Stimulated activated memory B cell treated with anti-CD40 and anti-IgM and Interleukin-4, amounts not matched to agents 10 μg/mL and 1 μg/mL and 100 μg/mL, for 72 hours (primary cell): ENCODE measurements at regions not wholly inside any gene's neighbourhood (a gene's known extent, or its start where the extent isn't known, plus 50 kb on each side); places are given as distances from the start of the nearest gene placed in this dataset.
"Not testable (repeated sequence)": the region's sequence is repeated elsewhere in the genome, so short reads cannot be mapped to it uniquely, and the experiment has no call there.

Experiments
- ATAC-seq: fragments of 150-1000 bp; cut with Tn5 transposase; 2 replicates; pipeline ENCODE4 v1.10.0; 2021
- H3K27ac Mint-ChIP-seq: one replicate; pipeline ENCODE4 v1.8.0; 2022; ENCODE audit warnings: mild to moderate bottlenecking, mixed read lengths
- H3K27me3 Mint-ChIP-seq: one replicate; pipeline ENCODE4 v1.8.0; 2022; ENCODE audit warnings: mixed read lengths
- H3K36me3 Mint-ChIP-seq: one replicate; pipeline ENCODE4 v1.8.0; 2022; ENCODE audit warnings: mixed read lengths
- H3K4me1 Mint-ChIP-seq: one replicate; pipeline ENCODE4 v1.8.0; 2022; ENCODE audit warnings: mixed read lengths
- H3K4me3 Mint-ChIP-seq: one replicate; pipeline ENCODE4 v1.8.0; 2022; ENCODE audit warnings: mild to moderate bottlenecking, moderate library complexity, mixed read lengths
- H3K9me3 Mint-ChIP-seq: one replicate; pipeline ENCODE4 v1.8.0; 2022; ENCODE audit warnings: mixed read lengths

DNA sequence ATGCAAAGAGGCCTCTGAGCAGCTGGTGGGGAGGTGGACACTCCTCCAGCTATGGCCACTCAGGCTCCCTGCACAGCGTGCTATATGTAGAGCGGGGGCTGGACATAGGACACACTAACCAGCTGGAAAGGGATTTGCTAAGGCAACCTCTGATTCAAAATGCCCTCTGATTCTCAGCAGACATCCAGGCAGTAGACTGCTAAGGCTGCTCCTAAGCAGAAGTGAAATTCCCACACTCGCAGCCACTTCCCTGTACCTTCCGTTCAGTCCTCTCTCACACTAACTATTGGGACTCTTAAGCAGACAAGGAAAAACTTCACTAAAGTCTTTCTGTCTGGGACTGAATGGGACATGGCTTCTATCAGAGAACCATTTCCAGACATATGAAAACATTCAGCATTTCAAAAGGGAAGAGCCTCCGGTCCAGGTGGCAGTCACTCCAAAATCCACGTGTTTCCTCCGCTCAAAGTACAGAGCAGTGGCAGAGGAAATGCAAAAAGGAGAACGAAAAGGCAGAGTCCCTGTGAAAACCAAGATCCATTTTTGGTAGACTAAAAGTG lies 265.8 kb downstream of the TTC32 start:
- Mint-ChIP-seq H3K4me3 (no peak overlapping the region), H3K4me1 (no peaks in the 10 kb centered on the region), H3K9me3 (no peaks in the 10 kb centered on the region), H3K27ac (no peak overlapping the region), H3K27me3 (peaks cover 8% of the 10 kb centered on the region), H3K36me3 (no peaks in the 10 kb centered on the region)
- ATAC-seq, result no peak

DNA sequence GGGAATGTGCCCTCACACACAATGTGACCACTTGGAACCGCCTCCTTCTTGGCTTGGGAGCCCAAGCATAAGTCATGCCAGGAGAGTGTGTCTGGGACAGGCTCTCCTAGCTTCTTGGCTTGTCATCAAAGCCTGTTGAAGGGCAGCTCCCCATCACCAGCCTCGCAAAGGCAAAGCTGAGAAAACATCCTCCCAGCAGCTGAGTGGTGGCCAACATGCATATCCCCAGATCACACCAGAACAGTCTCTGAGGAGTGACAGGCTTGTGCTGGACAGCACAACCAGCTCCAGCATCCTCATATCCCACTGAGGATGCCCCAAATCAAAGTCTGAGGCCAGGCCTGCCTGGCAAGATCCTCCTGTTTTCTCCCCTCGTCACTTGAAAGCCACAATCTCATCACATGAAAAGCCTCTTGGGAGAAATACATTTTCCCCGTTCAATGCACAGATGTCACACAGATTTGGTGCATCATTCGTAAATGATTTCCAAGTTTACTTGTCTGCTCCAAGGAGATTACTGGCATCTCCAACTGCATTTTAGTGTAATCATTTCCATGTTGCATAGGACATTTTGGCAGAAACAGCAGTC lies 269.3 kb downstream of the TTC32 start:
- H3K9me3 Mint-ChIP-seq, result peaks cover 4% of the 10 kb centered on the region
- no peak for ATAC-seq
- no peak overlapping the region for H3K4me3 Mint-ChIP-seq
- H3K27me3 Mint-ChIP-seq, result peaks cover 8% of the 10 kb centered on the region
- H3K4me1 Mint-ChIP-seq, result no peaks in the 10 kb centered on the region
- no peaks in the 10 kb centered on the region for H3K36me3 Mint-ChIP-seq
- no peak overlapping the region for H3K27ac Mint-ChIP-seq

DNA sequence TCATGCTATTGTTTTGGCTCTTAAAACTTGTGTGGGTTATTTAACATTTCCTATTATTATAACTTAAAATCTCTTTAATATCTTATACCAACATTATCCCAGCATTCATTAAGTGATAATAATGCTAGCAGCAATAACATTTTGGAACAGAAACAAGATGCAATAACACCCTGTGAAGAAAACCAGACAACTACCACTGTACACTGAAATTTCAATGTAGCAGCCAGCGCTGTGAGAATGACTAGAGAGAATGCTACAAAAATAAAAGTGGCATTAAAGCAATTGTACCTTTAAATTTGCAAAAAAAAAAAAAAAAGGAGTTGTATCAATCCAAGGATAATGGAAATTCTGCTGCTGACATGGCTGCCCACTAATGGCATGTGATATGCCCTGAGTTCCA lies 269.9 kb downstream of the TTC32 start:
- peaks cover 8% of the 10 kb centered on the region for H3K27me3 Mint-ChIP-seq
- H3K36me3 Mint-ChIP-seq, result no peaks in the 10 kb centered on the region
- H3K9me3 Mint-ChIP-seq, result peaks cover 11% of the 10 kb centered on the region
- no peak overlapping the region for H3K27ac Mint-ChIP-seq
- ATAC-seq, result no peak
- no peaks in the 10 kb centered on the region for H3K4me1 Mint-ChIP-seq
- H3K4me3 Mint-ChIP-seq, result no peak overlapping the region

DNA sequence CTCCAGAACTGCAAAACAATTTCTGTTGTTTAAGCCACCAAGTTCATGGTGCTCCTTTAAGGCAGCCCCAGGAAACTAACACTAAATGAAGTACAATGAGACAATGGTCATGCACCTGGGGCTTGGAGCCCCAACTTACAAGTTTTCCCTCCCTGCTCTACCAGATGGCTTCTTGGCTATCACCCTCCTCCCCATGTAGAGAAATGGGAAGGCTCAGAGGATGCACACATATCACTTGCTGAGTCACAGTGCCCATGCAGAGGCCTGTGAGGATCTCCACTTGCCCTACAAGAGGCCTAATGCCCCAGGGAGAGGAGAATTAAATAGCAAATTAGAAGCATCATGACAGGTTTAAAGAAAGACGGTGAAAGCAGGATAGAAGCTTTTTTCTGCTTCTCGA lies 270.9 kb downstream of the TTC32 start:
- H3K4me1 Mint-ChIP-seq, result no peaks in the 10 kb centered on the region
- no peaks in the 10 kb centered on the region for H3K36me3 Mint-ChIP-seq
- ATAC-seq, result no peak
- H3K9me3 Mint-ChIP-seq, result peaks cover 20% of the 10 kb centered on the region
- no peak overlapping the region for H3K27ac Mint-ChIP-seq
- no peaks in the 10 kb centered on the region for H3K27me3 Mint-ChIP-seq
- H3K4me3 Mint-ChIP-seq, result no peak overlapping the region

DNA sequence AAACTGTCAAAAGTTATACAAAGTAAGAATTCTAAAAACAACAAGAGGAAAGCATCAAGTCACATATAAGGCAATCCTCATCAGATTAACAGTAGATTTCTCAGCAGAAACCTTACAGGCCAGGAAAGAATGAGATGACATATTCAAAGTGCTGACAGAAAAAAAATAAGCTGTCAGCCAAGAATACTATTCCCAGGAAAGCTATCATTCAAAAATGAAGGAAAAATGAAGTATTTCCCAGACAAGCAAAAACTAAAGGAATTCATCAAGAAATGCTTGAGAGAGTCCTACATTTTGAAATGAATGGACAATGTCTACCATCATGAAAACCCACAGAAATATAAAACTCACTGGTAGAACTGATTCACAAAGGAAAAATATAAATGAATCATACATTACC lies 268.9 kb upstream of the OSR1 start:
- no peaks in the 10 kb centered on the region for H3K27me3 Mint-ChIP-seq
- no peak overlapping the region for H3K27ac Mint-ChIP-seq
- peaks cover 21% of the 10 kb centered on the region for H3K9me3 Mint-ChIP-seq
- H3K4me3 Mint-ChIP-seq, result no peak overlapping the region
- H3K36me3 Mint-ChIP-seq, result no peaks in the 10 kb centered on the region
- H3K4me1 Mint-ChIP-seq, result no peaks in the 10 kb centered on the region
- no peak for ATAC-seq

DNA sequence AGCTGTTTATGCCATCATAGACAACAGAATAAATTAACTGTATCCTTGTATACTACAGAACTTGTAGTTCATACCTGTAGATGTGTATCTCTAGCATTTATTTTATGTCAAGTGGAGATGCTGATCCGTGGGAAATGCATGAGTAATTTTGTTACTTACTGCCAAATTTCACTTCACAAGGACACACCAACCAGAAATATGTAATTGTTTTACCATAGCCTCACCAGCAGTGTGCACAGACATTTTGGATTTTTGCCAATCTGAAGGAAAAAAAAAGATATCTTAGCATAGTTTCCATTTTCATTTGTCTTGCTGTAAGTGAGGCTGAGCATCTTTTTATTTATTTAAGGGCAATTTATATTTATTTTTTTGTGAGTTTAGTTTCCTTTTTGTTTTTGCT lies 265.1 kb upstream of the OSR1 start:
- Mint-ChIP-seq H3K36me3 (no peaks in the 10 kb centered on the region), H3K9me3 (peaks cover 20% of the 10 kb centered on the region), H3K27ac (no peak overlapping the region), H3K4me3 (no peak overlapping the region), H3K4me1 (no peaks in the 10 kb centered on the region), H3K27me3 (peaks cover 8% of the 10 kb centered on the region)
- ATAC-seq, result no peak

DNA sequence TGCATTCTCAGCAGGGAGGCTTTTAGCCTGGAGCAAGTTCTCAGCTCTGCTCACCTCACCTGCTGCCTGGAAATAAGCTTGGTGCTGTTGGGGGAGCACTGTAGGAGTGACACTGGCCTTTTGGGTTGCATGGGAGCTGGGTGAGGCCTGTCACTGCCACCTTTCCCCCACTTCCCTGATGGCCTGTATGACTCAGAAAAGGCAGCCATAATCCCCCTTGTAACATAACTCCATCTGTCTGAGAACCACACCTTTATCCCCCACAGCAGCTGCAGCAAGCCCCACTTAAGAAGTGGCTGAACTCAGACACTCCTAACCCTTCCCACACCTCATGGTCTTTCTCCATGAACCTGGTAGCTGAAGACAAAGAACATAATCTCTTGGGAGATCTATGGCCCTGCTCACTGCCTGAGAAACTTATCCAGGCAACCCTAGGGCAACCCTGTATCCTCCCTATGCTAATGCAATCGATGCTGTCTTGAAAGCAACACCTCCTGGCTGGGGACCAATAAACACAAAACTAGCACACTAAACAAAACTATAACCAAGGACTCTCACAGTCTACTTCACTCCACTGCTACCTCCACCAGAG lies 258.9 kb upstream of the OSR1 start:
- no peak overlapping the region for H3K4me3 Mint-ChIP-seq
- peaks cover 20% of the 10 kb centered on the region for H3K9me3 Mint-ChIP-seq
- peaks cover 22% of the 10 kb centered on the region for H3K27me3 Mint-ChIP-seq
- no peaks in the 10 kb centered on the region for H3K36me3 Mint-ChIP-seq
- no peak for ATAC-seq
- no peaks in the 10 kb centered on the region for H3K4me1 Mint-ChIP-seq
- no peak overlapping the region for H3K27ac Mint-ChIP-seq

DNA sequence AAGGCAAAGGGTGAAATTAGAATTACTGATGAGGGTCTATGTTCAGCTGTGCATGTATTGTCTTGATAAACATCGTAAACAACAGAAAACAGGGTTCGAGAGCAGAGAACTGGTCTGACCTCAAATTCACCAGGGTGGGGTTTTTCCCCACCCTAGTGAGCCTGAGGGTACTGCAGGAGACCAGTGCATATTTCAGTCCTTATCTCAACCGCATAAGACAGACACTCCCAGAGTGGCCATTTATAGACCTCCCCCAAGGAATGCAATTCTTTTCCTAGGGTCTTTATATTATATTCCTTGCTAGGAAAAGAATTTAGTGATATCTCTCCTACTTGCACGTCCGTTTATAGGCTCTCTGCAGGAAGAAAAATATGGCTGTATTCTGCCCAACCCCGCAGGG lies 257.0 kb upstream of the OSR1 start:
- H3K27ac Mint-ChIP-seq, H3K36me3 Mint-ChIP-seq, ATAC-seq, H3K4me3 Mint-ChIP-seq, H3K4me1 Mint-ChIP-seq: not testable (repeated sequence)
- peaks cover 20% of the 10 kb centered on the region for H3K9me3 Mint-ChIP-seq
- H3K27me3 Mint-ChIP-seq, result peaks cover 24% of the 10 kb centered on the region

DNA sequence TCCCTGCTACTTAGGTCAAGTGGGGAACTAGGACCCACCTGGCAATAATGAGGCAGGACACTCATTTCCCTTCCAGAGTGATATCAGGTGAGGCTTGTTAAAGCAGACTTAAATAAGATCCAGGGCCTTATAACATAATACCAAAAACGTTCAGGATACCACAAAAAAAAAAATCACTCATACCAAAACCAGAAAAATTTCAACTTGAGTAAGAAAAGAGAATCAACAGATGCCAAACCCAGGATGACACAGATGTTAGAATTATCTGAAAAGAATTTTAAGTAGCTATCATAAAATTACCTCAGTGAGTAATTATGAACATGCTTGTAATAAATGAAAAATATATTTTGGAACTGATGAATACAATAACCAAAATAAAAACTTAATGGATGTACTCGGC lies 255.6 kb upstream of the OSR1 start:
- ATAC-seq, result no peak
- H3K27ac Mint-ChIP-seq, result no peak overlapping the region
- no peaks in the 10 kb centered on the region for H3K4me1 Mint-ChIP-seq
- H3K4me3 Mint-ChIP-seq, result no peak overlapping the region
- no peaks in the 10 kb centered on the region for H3K36me3 Mint-ChIP-seq
- H3K9me3 Mint-ChIP-seq, result peaks cover 18% of the 10 kb centered on the region
- H3K27me3 Mint-ChIP-seq, result peaks cover 29% of the 10 kb centered on the region

DNA sequence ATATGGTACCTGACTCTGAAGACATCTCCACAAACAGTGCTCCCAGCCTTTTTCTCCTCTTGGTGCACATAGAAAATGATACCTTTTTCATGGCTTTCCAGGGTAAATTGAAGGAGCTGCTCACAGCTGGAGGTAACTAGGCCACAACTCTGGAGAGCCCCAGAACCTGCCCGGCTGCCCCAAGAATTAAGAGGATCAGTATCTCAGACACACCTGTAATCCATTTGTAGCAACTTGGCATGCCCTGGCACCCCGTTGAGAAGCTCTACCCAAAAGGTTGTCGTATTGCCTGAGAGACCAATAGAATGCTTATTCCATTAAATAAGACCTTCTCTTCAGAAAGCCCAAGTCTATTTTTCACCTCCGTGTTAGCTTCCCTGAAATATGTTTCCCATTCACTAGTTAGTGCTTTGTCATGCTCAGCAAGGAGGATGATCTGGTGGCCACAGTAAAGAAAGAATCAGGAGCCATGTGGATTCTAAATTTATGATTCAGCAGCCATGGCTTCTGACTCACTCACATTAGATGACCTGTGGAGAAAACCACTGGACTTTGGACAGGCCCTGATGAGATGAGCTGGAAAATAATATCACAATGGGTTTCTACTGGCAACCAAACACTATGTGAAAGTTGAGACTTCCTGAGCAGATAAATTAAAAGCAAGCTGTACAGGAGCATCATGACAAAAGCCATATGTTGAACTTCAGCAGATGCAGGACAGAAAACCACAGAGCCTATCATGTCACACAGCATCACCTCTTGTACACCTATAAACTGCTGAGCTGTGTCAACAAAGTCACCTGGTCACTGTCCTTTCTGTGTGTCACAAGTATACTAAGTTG lies 253.3 kb upstream of the OSR1 start:
- H3K27me3 Mint-ChIP-seq, result peaks cover 16% of the 10 kb centered on the region
- H3K9me3 Mint-ChIP-seq, result peaks cover 12% of the 10 kb centered on the region
- no peak overlapping the region for H3K27ac Mint-ChIP-seq
- no peak overlapping the region for H3K4me3 Mint-ChIP-seq
- no peak for ATAC-seq
- H3K4me1 Mint-ChIP-seq, result no peaks in the 10 kb centered on the region
- no peaks in the 10 kb centered on the region for H3K36me3 Mint-ChIP-seq

DNA sequence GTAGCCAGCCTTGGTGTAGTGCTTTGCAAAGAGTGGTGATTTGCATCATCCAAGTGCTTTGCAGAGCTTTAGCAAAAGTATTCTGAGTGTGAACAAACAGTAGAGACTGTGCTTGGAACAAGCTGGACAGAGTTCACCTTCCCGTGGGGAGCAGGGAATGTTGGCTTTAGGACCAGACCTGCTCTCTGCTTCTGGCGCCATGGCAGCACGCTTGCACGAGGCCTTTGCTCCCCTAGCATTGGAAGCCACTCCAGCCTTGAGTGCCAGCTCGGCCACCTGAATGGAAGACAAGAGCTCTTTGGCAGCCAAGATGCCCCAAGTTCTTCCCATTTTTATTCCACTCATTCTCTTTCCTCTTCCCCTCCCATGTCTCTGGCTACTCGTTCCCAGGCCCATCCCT lies 250.8 kb upstream of the OSR1 start:
- H3K4me3 Mint-ChIP-seq, result no peak overlapping the region
- no peaks in the 10 kb centered on the region for H3K36me3 Mint-ChIP-seq
- ATAC-seq, result no peak
- H3K9me3 Mint-ChIP-seq, result peaks cover 3% of the 10 kb centered on the region
- H3K27ac Mint-ChIP-seq, result no peak overlapping the region
- H3K4me1 Mint-ChIP-seq, result no peaks in the 10 kb centered on the region
- peaks cover 16% of the 10 kb centered on the region for H3K27me3 Mint-ChIP-seq

DNA sequence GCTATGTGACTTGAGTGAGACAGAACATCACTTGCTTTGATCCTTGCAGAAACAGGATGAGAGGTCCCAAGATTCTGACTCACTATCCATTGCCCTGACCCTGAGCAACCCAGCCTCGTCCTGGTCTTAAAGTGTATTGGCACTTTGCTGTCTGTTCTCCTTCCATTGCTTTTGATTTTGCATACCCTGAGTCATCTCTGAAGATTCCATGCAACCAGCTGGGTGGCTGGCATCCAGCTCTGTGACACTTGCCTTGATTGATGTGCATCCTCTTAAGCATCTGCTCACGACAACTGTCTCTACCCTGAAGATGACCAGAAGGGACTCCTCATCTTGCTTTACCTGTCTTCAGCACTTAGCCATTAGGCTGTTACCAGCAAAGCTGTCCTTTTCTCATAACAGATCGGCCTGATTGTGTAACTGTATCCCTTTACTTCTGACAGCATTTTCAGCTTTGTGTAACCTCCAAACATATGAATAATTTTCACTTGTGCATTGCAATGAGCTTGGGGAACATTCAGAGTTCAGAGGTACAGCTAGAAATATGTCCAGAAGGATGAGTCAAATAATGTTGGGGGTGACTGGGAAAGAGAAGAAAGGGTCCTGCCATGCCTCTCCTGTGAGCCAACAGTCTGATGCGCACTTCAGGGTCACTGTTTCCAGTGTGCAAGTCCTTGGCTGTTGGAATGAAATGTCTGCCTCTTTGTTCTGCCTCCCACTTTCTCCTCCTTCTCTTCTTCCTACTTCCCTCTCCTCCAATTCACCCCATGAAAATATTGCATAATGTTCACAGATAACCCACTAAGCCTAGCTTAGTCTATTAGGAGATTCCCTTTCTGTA lies 249.7 kb upstream of the OSR1 start:
- Mint-ChIP-seq H3K4me3 (no peak overlapping the region), H3K27ac (no peak overlapping the region), H3K27me3 (peaks cover 16% of the 10 kb centered on the region), H3K4me1 (no peaks in the 10 kb centered on the region), H3K9me3 (peaks cover 3% of the 10 kb centered on the region), H3K36me3 (no peaks in the 10 kb centered on the region)
- no peak for ATAC-seq

DNA sequence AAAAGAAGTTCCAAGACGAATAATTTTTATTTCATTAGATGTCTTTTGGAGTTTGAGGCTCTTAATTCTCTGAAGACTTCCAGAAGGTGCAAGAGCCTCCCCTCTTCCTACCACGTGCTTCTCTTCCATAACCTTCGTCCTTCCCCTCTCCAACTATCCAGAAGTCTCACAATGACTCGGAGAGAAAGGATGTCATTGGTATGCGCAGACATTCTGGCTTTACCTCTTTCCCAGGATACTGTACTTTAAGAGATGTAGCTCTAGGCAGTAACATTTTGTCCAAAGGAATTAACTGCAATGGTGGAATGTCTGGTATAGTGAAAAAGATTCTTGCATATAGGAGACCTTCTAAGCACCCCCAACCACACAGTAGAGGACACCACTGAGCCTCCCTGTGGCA lies 249.0 kb upstream of the OSR1 start:
- H3K36me3 Mint-ChIP-seq, result no peaks in the 10 kb centered on the region
- H3K4me1 Mint-ChIP-seq, result no peaks in the 10 kb centered on the region
- no peak for ATAC-seq
- no peak overlapping the region for H3K4me3 Mint-ChIP-seq
- peaks cover 16% of the 10 kb centered on the region for H3K27me3 Mint-ChIP-seq
- H3K27ac Mint-ChIP-seq, result no peak overlapping the region
- peaks cover 5% of the 10 kb centered on the region for H3K9me3 Mint-ChIP-seq

DNA sequence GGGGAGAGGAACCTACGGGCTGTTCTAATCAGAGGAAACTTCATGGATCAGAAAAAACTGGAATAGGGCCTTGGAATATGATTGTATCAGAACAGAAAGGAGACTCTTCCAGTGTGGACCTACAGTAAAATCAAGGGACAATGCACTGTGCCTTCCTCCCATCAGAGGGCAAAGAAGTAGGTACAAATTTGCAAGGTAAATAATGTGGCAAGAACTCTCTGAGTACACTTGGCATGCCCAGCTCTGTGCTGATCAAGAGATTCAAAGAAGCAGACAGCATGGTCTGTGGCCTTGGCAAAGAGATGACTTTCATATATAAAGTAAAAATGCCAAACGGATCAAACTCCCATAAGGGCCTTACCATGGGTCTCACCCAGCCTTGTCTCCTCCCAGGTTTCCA lies 242.6 kb upstream of the OSR1 start:
- no peak overlapping the region for H3K4me3 Mint-ChIP-seq
- no peak for ATAC-seq
- no peaks in the 10 kb centered on the region for H3K36me3 Mint-ChIP-seq
- H3K9me3 Mint-ChIP-seq, result peaks cover 5% of the 10 kb centered on the region
- H3K27me3 Mint-ChIP-seq, result no peaks in the 10 kb centered on the region
- no peak overlapping the region for H3K27ac Mint-ChIP-seq
- no peaks in the 10 kb centered on the region for H3K4me1 Mint-ChIP-seq

DNA sequence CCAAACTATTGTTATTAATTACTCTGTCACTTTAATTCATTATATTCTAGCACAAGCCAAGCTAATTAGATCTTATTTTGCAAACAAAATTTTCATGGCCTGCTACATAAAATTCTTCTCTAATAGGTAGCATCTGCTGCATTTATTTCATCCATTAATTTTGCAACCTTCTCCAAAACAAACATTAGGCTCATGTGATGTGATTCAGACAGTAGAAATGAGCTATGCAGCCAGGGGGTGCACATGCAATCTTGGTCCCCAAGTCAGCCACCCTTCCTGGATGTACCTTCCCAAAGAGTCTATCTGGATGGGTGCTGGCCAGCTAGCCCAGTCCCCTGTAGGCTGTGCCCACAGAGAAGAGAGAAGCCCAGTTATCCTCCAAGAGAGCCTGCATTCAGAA lies 242.1 kb upstream of the OSR1 start:
- no peaks in the 10 kb centered on the region for H3K27me3 Mint-ChIP-seq
- no peak overlapping the region for H3K4me3 Mint-ChIP-seq
- no peaks in the 10 kb centered on the region for H3K4me1 Mint-ChIP-seq
- H3K27ac Mint-ChIP-seq, result no peak overlapping the region
- no peak for ATAC-seq
- H3K36me3 Mint-ChIP-seq, result no peaks in the 10 kb centered on the region
- peaks cover 5% of the 10 kb centered on the region for H3K9me3 Mint-ChIP-seq
